Gastroesophageal sphincter (tissue), 3 donors: ENCODE measurements at regions not wholly inside any gene's neighbourhood (a gene's known extent, or its start where the extent isn't known, plus 50 kb on each side); places are given as distances from the start of the nearest gene placed in this dataset.

ENCODE experiments used
- POLR2AphosphoS5 ChIP-seq: sonication (generic); formaldehyde crosslinking; IDR thresholded peaks from one replicate; pipeline ENCODE4 v1.6.1; 2017; ENCODE audit warnings: antibody characterized with exemption
- TF ChIP-seq, protein P1 (sequence below), 4 experiments: fragments of 200-600 bp in 2 of 4; fragments of 450-650 bp in 2 of 4; sonication (generic) in 1 of 4; IDR thresholded peaks; one replicate each; pipeline ENCODE4 v1.5.1; 2017 to 2019; ENCODE audit warnings: antibody characterized with exemption in 4 of 4, mild to moderate bottlenecking in 2 of 4, moderate library complexity in 2 of 4

DNA sequence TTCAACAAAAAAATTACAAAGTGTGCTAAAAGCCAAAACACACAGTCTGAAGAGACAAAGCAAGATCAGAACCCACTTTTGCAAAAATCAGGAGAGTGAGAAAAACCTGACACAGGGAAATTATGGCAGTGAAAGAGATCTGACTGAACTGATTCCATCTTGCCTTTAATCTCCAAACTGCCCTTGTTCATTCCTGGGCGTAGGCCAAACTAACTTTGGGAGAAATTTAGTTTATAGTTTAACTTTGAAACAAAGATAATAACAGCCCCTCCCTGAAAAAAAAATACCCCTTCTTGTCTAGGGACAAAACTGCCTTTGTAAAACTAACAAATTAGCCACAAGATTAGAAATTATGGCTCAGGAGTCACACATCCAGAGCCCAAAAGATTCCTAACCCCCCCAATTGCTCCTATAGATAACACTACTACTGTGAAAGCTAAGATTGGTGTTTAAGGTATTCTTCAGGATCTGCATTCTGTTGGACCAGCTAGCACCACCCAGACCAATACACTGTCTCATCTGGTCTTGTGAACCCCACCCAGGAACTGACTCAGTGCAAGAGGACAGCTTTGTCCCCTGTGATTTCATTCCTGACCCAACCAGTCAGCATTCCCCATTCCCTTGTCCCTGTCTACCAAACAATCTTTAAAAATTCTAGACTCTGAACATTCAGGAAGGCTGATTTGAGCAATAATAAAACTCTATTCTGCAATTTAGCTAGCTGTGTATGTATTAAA lies 226.1 kb upstream of the SH3BP4 start:
- TF ChIP-seq, protein P1, sequence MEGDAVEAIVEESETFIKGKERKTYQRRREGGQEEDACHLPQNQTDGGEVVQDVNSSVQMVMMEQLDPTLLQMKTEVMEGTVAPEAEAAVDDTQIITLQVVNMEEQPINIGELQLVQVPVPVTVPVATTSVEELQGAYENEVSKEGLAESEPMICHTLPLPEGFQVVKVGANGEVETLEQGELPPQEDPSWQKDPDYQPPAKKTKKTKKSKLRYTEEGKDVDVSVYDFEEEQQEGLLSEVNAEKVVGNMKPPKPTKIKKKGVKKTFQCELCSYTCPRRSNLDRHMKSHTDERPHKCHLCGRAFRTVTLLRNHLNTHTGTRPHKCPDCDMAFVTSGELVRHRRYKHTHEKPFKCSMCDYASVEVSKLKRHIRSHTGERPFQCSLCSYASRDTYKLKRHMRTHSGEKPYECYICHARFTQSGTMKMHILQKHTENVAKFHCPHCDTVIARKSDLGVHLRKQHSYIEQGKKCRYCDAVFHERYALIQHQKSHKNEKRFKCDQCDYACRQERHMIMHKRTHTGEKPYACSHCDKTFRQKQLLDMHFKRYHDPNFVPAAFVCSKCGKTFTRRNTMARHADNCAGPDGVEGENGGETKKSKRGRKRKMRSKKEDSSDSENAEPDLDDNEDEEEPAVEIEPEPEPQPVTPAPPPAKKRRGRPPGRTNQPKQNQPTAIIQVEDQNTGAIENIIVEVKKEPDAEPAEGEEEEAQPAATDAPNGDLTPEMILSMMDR (IDR thresholded peaks at IDR 0.05): no peak
- TF ChIP-seq POLR2AphosphoS5: no peak
